Thyroid gland (tissue), 4 donors: ENCODE measurements at regions not wholly inside any gene's neighbourhood (a gene's known extent, or its start where the extent isn't known, plus 50 kb on each side); places are given as distances from the start of the nearest gene placed in this dataset.

Source experiments
- DNase-seq, 2 donors: peaks; one replicate each; pipeline ENCODE4 v3.0.0-alpha.2; 2019
- H3K27ac ChIP-seq, 3 donors: fragments of 200-600 bp; sonication (generic); 1 replicate in 2 of 3; 2 replicates in 1 of 3; pipeline ENCODE4 v1.5.1; 2016 to 2019; ENCODE audit warnings: mild to moderate bottlenecking in 1 of 3, moderate library complexity in 1 of 3
- H3K27me3 ChIP-seq: fragments of 200-600 bp; sonication (generic); one replicate; pipeline ENCODE4 v1.5.1; 2019
- H3K36me3 ChIP-seq, 2 donors: fragments of 200-600 bp; sonication (generic); one replicate each; pipeline ENCODE4 v1.5.1; 2016 to 2019
- H3K4me1 ChIP-seq, 2 donors: fragments of 200-600 bp; sonication (generic); one replicate each; pipeline ENCODE4 v1.5.1; 2017 to 2019
- H3K4me3 ChIP-seq, 3 donors: fragments of 200-600 bp; sonication (generic); replicated peaks in 1 of 3; 1 replicate in 2 of 3; 2 replicates in 1 of 3; pipeline ENCODE4 v1.5.1; 2016; ENCODE audit warnings: mild to moderate bottlenecking in 1 of 3
- H3K9me3 ChIP-seq: fragments of 200-600 bp; sonication (generic); one replicate; pipeline ENCODE4 v1.5.1; 2017
- POLR2A ChIP-seq, 2 donors: fragments of 450-650 bp; IDR thresholded peaks; one replicate each; pipeline ENCODE4 v1.6.1; 2017; ENCODE audit warnings: antibody characterized with exemption in 2 of 2, mild to moderate bottlenecking in 2 of 2, moderate library complexity in 1 of 2
- WGBS, 2 donors: methylation state at CpG; one replicate each; pipeline ENCODE4 v1.1.5; 2017; 5-methylcytosine and 5-hydroxymethylcytosine counted together
- intact Hi-C: fragments of 100-400 bp; cut with DNase I; formaldehyde crosslinking; loops from one replicate; pipeline ENCODE4 v1.15.1; 2023
- TF ChIP-seq, protein P1 (sequence below), 6 experiments: fragments of 200-600 bp in 3 of 6; fragments of 450-650 bp in 3 of 6; sonication (generic) in 3 of 6; IDR thresholded peaks; one replicate each; pipeline ENCODE4 v1.5.1; 2016 to 2019; ENCODE audit warnings: antibody characterized with exemption in 6 of 6, mild to moderate bottlenecking in 2 of 6, inconsistent platforms in 1 of 6, moderate library complexity in 1 of 6

DNA sequence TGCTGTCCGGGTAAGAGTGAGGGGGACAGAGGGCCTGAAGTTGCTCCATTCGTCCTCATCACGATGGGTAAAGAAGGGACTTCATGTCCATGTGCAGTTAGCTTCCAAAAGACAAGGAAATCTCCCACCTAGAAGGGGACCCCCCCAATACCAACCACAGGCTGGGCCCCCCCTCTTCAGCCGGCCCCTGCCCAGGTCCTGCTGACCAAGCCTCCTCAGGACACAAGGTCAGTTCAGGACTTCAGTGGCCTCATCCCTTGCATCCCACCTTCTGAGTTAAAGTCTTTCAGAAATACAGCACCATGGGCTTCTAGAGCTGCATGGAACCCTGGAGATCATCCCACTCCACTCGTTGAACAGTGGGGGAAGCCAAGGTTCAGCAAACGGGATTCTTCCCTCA is 115.4 kb upstream of the ERG start:
- H3K4me3 ChIP-seq: no peak overlapping the region
- no peaks in the 10 kb centered on the region for H3K4me1 ChIP-seq
- no peak for DNase-seq
- no peaks in the 10 kb centered on the region for H3K36me3 ChIP-seq
- WGBS, 2 donors: 85 to 97% methylated on average over 6 of the region's 6 CpGs
- no peaks in the 10 kb centered on the region for H3K27me3 ChIP-seq
- no peak for TF ChIP-seq POLR2A (IDR thresholded peaks at IDR 0.05)
- TF ChIP-seq, protein P1, sequence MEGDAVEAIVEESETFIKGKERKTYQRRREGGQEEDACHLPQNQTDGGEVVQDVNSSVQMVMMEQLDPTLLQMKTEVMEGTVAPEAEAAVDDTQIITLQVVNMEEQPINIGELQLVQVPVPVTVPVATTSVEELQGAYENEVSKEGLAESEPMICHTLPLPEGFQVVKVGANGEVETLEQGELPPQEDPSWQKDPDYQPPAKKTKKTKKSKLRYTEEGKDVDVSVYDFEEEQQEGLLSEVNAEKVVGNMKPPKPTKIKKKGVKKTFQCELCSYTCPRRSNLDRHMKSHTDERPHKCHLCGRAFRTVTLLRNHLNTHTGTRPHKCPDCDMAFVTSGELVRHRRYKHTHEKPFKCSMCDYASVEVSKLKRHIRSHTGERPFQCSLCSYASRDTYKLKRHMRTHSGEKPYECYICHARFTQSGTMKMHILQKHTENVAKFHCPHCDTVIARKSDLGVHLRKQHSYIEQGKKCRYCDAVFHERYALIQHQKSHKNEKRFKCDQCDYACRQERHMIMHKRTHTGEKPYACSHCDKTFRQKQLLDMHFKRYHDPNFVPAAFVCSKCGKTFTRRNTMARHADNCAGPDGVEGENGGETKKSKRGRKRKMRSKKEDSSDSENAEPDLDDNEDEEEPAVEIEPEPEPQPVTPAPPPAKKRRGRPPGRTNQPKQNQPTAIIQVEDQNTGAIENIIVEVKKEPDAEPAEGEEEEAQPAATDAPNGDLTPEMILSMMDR (IDR thresholded peaks at IDR 0.05): no peak
- no peak overlapping the region for H3K27ac ChIP-seq
- H3K9me3 ChIP-seq: no peaks in the 10 kb centered on the region
- intact Hi-C loops: no loop called here

DNA sequence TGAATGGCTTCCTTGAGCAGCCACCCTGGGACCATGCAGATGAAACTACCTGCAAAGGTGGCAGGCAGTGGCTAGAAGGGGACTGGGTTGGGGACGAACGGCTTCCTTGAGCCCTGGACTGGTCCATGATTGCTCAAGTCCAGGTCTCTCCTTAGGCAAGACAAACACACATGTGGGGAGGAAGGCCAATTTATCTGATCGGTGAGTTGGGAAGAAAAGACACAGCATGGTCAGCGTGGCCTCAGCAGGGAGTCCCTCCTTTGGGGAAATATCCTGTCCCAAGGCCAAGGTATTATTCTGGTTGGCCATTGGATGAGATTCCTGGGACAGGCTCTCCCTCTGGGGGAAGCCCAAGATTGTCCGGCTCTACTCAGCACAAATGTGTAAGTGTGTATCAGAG is 116.3 kb upstream of the ERG start:
- no peak for DNase-seq
- H3K27me3 ChIP-seq: no peaks in the 10 kb centered on the region
- H3K27ac ChIP-seq: no peak overlapping the region
- H3K4me3 ChIP-seq: no peak overlapping the region
- H3K4me1 ChIP-seq: peaks cover 4% of the 10 kb centered on the region in 2 donors
- no peaks in the 10 kb centered on the region for H3K36me3 ChIP-seq
- H3K9me3 ChIP-seq: no peaks in the 10 kb centered on the region
- TF ChIP-seq, protein P1 (IDR thresholded peaks at IDR 0.05): no peak
- no peak for TF ChIP-seq POLR2A (IDR thresholded peaks at IDR 0.05)
- intact Hi-C loops: no loop called here
- WGBS, 2 donors: 93 to 94% methylated on average over 5 of the region's 5 CpGs

DNA sequence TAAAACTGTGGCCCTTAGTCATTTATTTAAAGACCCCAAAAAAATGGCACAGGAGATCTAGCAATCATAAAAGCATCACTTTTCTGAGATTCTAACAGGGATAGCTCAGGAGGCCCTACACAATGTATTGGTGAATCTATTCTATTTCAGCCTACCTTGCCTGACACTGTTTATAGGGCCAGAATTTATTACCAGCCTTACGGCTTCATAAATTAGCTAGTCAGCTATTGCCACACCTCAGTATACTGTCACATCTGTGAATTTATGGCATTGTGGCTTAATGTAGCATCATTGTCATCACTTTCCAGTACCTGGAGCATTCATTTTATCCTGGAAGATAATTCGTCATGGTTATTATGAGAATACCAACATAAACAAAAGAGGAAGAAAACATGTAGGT is 121.2 kb upstream of the ERG start:
- peaks cover 9 to 12% of the 10 kb centered on the region in 2 donors for H3K4me1 ChIP-seq
- H3K36me3 ChIP-seq: no peaks in the 10 kb centered on the region
- H3K27ac ChIP-seq: peak overlapping the region in 1 of 3 donors; percentile 27
- H3K9me3 ChIP-seq: no peaks in the 10 kb centered on the region
- no peaks in the 10 kb centered on the region for H3K27me3 ChIP-seq
- intact Hi-C loops: no loop called here
- WGBS, 2 donors: 42 to 51% methylated on average over 2 of the region's 2 CpGs
- no peak for DNase-seq
- H3K4me3 ChIP-seq: no peak overlapping the region
- TF ChIP-seq, protein P1 (IDR thresholded peaks at IDR 0.05): no peak
- TF ChIP-seq POLR2A (IDR thresholded peaks at IDR 0.05): no peak

DNA sequence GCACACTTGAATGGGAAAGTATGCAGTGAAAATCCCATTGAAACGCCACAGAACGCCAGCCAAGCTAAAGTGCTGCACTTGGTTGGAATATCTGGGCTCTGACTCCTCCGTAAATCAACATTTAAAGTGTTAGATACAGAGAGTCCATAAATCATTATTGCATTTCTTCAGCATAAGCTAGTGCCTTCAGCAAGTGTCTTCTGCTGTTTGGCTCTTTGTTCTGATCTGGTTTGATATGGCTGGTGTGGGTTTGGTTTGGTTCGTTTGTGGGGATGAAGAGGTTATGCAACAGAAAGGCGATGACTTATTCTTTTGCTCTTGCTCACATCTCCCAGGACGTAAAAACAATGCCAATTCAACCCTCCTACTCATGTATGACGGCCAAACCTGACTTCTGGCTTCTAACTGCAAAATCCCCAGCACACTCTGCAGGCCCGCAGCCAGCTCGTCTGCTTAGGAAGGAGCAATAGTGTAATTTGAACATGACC is 121.8 kb upstream of the ERG start:
- peak overlapping the region in 1 of 3 donors; percentile 27 for H3K27ac ChIP-seq
- no peaks in the 10 kb centered on the region for H3K27me3 ChIP-seq
- intact Hi-C loops: no loop called here
- DNase-seq: peak; percentile 67 to 72
- H3K36me3 ChIP-seq: no peaks in the 10 kb centered on the region
- H3K4me3 ChIP-seq: no peak overlapping the region
- WGBS, 2 donors: 23 to 27% methylated on average over 9 of the region's 9 CpGs
- TF ChIP-seq POLR2A (IDR thresholded peaks at IDR 0.05): no peak
- TF ChIP-seq, protein P1 (IDR thresholded peaks at IDR 0.05): no peak
- no peaks in the 10 kb centered on the region for H3K9me3 ChIP-seq
- peaks cover 9 to 12% of the 10 kb centered on the region in 2 donors for H3K4me1 ChIP-seq

DNA sequence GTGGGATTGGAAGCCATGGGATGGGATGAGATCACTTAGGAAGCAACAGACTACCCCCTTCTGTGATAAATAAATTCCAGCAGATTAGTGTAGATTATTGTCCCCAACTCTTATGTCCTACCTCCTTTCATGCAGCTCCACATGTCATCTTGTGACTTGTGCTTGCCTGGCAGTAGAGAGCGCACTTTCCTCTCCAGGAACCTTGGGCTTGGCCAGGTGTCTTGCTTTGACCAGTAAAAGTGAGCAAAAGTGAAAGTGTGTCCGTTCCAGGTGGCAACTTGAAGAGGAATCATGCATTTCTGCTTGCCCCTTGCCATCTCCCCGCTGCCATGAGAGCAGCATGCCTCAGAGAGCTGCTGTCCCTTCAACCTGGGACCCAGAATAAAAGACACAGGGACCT is 122.9 kb upstream of the ERG start:
- H3K4me1 ChIP-seq: peaks cover 9 to 12% of the 10 kb centered on the region in 2 donors
- intact Hi-C loops: no loop called here
- H3K36me3 ChIP-seq: no peaks in the 10 kb centered on the region
- DNase-seq: no peak
- H3K27ac ChIP-seq: no peak overlapping the region
- no peak overlapping the region for H3K4me3 ChIP-seq
- H3K27me3 ChIP-seq: no peaks in the 10 kb centered on the region
- no peaks in the 10 kb centered on the region for H3K9me3 ChIP-seq
- WGBS, 2 donors: 92 to 98% methylated on average over 3 of the region's 3 CpGs
- TF ChIP-seq, protein P1 (IDR thresholded peaks at IDR 0.05): no peak
- no peak for TF ChIP-seq POLR2A (IDR thresholded peaks at IDR 0.05)
